A549 (cell line): ENCODE measurements at regions not wholly inside any gene's neighbourhood (a gene's known extent, or its start where the extent isn't known, plus 50 kb on each side); places are given as distances from the start of the nearest gene placed in this dataset.

Source experiments
- ATAC-seq, 2 experiments: fragments of 200-7000 bp in 1 of 2; fragments of >200 bp in 1 of 2; cut with Nextera tagmentation in 1 of 2; cut with Tn5 transposase in 1 of 2; 3 replicates each; pipeline versions ENCODE4 v1.8.0 to v1.9.1; 2018 to 2020; ENCODE audit warnings: mild to moderate bottlenecking in 1 of 2, moderate library complexity in 1 of 2
- CTCF ChIA-PET: fragments of 300-600 bp; sonication (Branson Sonifier 250); formaldehyde crosslinking; extraction: SDS; loops from one replicate; lab custom pipeline; 2021; ENCODE audit warnings: antibody characterized with exemption, inconsistent platforms; lab: Yijun Ruan, JAX
- POLR2A ChIA-PET: fragments of 350-600 bp; formaldehyde crosslinking; extraction: SDS; loops from one replicate; lab custom pipeline; 2021; ENCODE audit warnings: antibody characterized with exemption, inconsistent platforms; lab: Yijun Ruan, JAX
- DNase-seq, 2 experiments: peaks; one replicate each; pipeline versions ENCODE4 v3.0.0 to v3.0.0-alpha.2; 2011 to 2016; ENCODE audit warnings: low read depth in 1 of 2, low spot score in 1 of 2
- FAIRE-seq: peaks from 2 replicates; lab custom pipeline; 2011; peaks lifted over from hg19 to GRCh38; lab: Jason Lieb, UNC
- H3K27ac ChIP-seq, 2 experiments: fragments of >200 bp; sonication (Bioruptor Twin); formaldehyde crosslinking; 3 replicates each; pipeline ENCODE4 v1.5.1; 2016 to 2017
- H3K4me1 ChIP-seq: fragments of >200 bp; sonication (Bioruptor Twin); formaldehyde crosslinking; 3 replicates; pipeline ENCODE4 v1.6.1; 2016
- H3K4me2 ChIP-seq: fragments of >200 bp; sonication (Bioruptor Twin); formaldehyde crosslinking; 3 replicates; pipeline ENCODE4 v1.6.1; 2016
- H3K4me3 ChIP-seq: fragments of >200 bp; sonication (Bioruptor Twin); formaldehyde crosslinking; 3 replicates; pipeline ENCODE4 v1.5.1; 2016
- H3K9me3 ChIP-seq: fragments of >200 bp; sonication (Bioruptor Twin); formaldehyde crosslinking; 3 replicates; pipeline ENCODE4 v1.6.1; 2016
- ATOH8 ChIP-seq: fragments of 250-450 bp; sonication (Bioruptor Pico); IDR thresholded peaks from 2 replicates; pipeline ENCODE4 v1.5.0; 2020; ENCODE audit warnings: low read depth, mild to moderate bottlenecking, moderate library complexity
- BCL3 ChIP-seq: fragments of >200 bp; sonication (Bioruptor Twin); formaldehyde crosslinking; IDR thresholded peaks from 3 replicates; pipeline ENCODE4 v1.6.1; 2016
- CHD2 ChIP-seq: fragments of 150-350 bp; IDR thresholded peaks from 2 replicates; pipeline ENCODE4 v1.6.1; 2014; ENCODE audit warnings: low read length; ENCODE audit not compliant: partially characterized antibody
- CTCF ChIP-seq: fragments of >200 bp; sonication (Bioruptor Twin); formaldehyde crosslinking; IDR thresholded peaks from 3 replicates; pipeline ENCODE4 v1.5.1; 2016
- FOSB ChIP-seq: fragments of 250-450 bp; sonication (Bioruptor Pico); IDR thresholded peaks from 2 replicates; pipeline ENCODE4 v1.5.0; 2020; ENCODE audit warnings: mild to moderate bottlenecking, moderate library complexity
- FOSL2 ChIP-seq, 2 experiments: fragments of 450-650 bp in 1 of 2; fragments of >200 bp in 1 of 2; sonication (Bioruptor Twin) in 1 of 2; formaldehyde crosslinking; IDR thresholded peaks; 2 replicates each; pipeline versions ENCODE4 v1.5.0 to v1.6.1; 2016 to 2020; ENCODE audit warnings: mild to moderate bottlenecking in 1 of 2, moderate library complexity in 1 of 2
- HDAC2 ChIP-seq: fragments of 200-600 bp; sonication (generic); IDR thresholded peaks from 2 replicates; pipeline ENCODE4 v1.6.1; 2016
- HMGXB4 ChIP-seq: fragments of 250-450 bp; sonication (Bioruptor Pico); IDR thresholded peaks from 2 replicates; pipeline ENCODE4 v1.5.0; 2021; ENCODE audit warnings: mild to moderate bottlenecking, moderate library complexity, borderline replicate concordance
- HOXB13 ChIP-seq: fragments of 250-450 bp; sonication (Bioruptor Pico); IDR thresholded peaks from 2 replicates; pipeline ENCODE4 v1.5.0; 2020; ENCODE audit warnings: low read depth, mild to moderate bottlenecking, moderate library complexity
- JUNB ChIP-seq: fragments of >200 bp; sonication (Bioruptor Twin); formaldehyde crosslinking; IDR thresholded peaks from 2 replicates; pipeline ENCODE4 v1.6.1; 2016
- KDM1A ChIP-seq: fragments of 200-600 bp; sonication (generic); IDR thresholded peaks from 2 replicates; pipeline ENCODE4 v1.6.1; 2016; ENCODE audit warnings: low read depth, mild to moderate bottlenecking
- KDM5A ChIP-seq: fragments of 200-600 bp; sonication (generic); IDR thresholded peaks from 2 replicates; pipeline ENCODE4 v1.6.1; 2016; ENCODE audit warnings: antibody characterized with exemption, mild to moderate bottlenecking
- MAX ChIP-seq: IDR thresholded peaks from 2 replicates; pipeline ENCODE4 v1.6.1; 2012
- MAZ ChIP-seq: fragments of 150-350 bp; IDR thresholded peaks from 2 replicates; pipeline ENCODE4 v1.6.1; 2014; ENCODE audit warnings: antibody characterized with exemption, low read depth, low read length, borderline replicate concordance
- MYC ChIP-seq: IDR thresholded peaks from 2 replicates; pipeline ENCODE4 v1.6.1; 2012; ENCODE audit warnings: mild to moderate bottlenecking, inconsistent platforms, low read length, improper control_type of control experiment, borderline replicate concordance
- NPAS2 ChIP-seq: fragments of 250-450 bp; sonication (Bioruptor Pico); IDR thresholded peaks from 2 replicates; pipeline ENCODE4 v1.8.0; 2022; ENCODE audit warnings: mild to moderate bottlenecking, moderate library complexity, borderline replicate concordance
- NR3C1 ChIP-seq: fragments of >200 bp; sonication (Bioruptor Twin); formaldehyde crosslinking; IDR thresholded peaks from 3 replicates; pipeline ENCODE4 v1.6.1; 2017
- POLR2A ChIP-seq: IDR thresholded peaks from 2 replicates; pipeline ENCODE4 v1.6.1; 2012; ENCODE audit warnings: mild to moderate bottlenecking, low read length
- POLR2AphosphoS2 ChIP-seq: conservative IDR thresholded peaks from 2 replicates; pipeline ENCODE4 v1.6.1; 2012; ENCODE audit warnings: low read length, improper control_type of control experiment, inconsistent platforms
- RAD21 ChIP-seq, 2 experiments: fragments of >200 bp in 1 of 2; sonication (Bioruptor Twin) in 1 of 2; formaldehyde crosslinking in 1 of 2; IDR thresholded peaks in 1 of 2; conservative IDR thresholded peaks in 1 of 2; 2 replicates in 1 of 2; 3 replicates in 1 of 2; pipeline ENCODE4 v1.6.1; 2012 to 2018; ENCODE audit warnings: inconsistent platforms in 1 of 2
- REST ChIP-seq: fragments of 200-600 bp; sonication (generic); IDR thresholded peaks from 2 replicates; pipeline ENCODE4 v1.6.1; 2016; ENCODE audit warnings: antibody characterized with exemption, mild to moderate bottlenecking, moderate library complexity
- RFX5 ChIP-seq: fragments of 450-650 bp; IDR thresholded peaks from 2 replicates; pipeline ENCODE4 v1.7.1; 2014; ENCODE audit warnings: antibody characterized with exemption, mild to moderate bottlenecking, moderate library complexity
- RNF2 ChIP-seq: fragments of 200-600 bp; sonication (generic); IDR thresholded peaks from 2 replicates; pipeline ENCODE4 v1.6.1; 2016; ENCODE audit warnings: low read depth, mild to moderate bottlenecking, antibody characterized with exemption, moderate library complexity, borderline replicate concordance
- SMC3 ChIP-seq: fragments of >200 bp; sonication (Bioruptor Twin); formaldehyde crosslinking; IDR thresholded peaks from 3 replicates; pipeline ENCODE4 v1.6.1; 2018; ENCODE audit warnings: inconsistent platforms
- USF2 ChIP-seq: fragments of 450-650 bp; IDR thresholded peaks from 2 replicates; pipeline ENCODE4 v1.6.1; 2014; ENCODE audit warnings: antibody characterized with exemption
- ZNF302 ChIP-seq: fragments of 250-450 bp; sonication (Bioruptor Pico); IDR thresholded peaks from 2 replicates; pipeline ENCODE4 v1.9.0; 2021; ENCODE audit warnings: inconsistent platforms, mild to moderate bottlenecking, moderate library complexity
- ZSCAN20 ChIP-seq: fragments of 250-450 bp; sonication (Bioruptor Pico); IDR thresholded peaks from 2 replicates; pipeline ENCODE4 v1.8.0; 2022; ENCODE audit warnings: mild to moderate bottlenecking, moderate library complexity
- WGBS: methylation state at CpG from one replicate; pipeline ENCODE4 v1.1.6; 2017; ENCODE audit errors: missing lambda C conversion rate; 5-methylcytosine and 5-hydroxymethylcytosine counted together

GRCh38 chr1:103177108-103177775, 68.9 kb upstream of the COL11A1 start:
- H3K4me3 ChIP-seq: no peak overlapping the region
- peak in 1 of 2 experiments; percentile 8 for DNase-seq
- no peak for TF ChIP-seq MAZ
- TF ChIP-seq ZNF302 (CRISPR knock-in tag): no peak
- no peak for TF ChIP-seq SMC3
- no peak for TF ChIP-seq CTCF
- TF ChIP-seq BCL3: no peak
- TF ChIP-seq HOXB13 (CRISPR knock-in tag): no peak
- TF ChIP-seq NPAS2 (CRISPR knock-in tag): no peak
- TF ChIP-seq ATOH8 (CRISPR knock-in tag): no peak
- TF ChIP-seq NR3C1: no peak
- no peak for TF ChIP-seq POLR2A
- no peak for TF ChIP-seq ZSCAN20
- no peak for TF ChIP-seq RAD21 (conservative IDR thresholded peaks at IDR 0.05 in 1 of 2, IDR thresholded peaks at IDR 0.05 in 1 of 2)
- no peak for TF ChIP-seq FOSL2 (IDR thresholded peaks at IDR 0.05)
- TF ChIP-seq FOSL2 (CRISPR knock-in tag; IDR thresholded peaks at IDR 0.05): no peak
- no peak for TF ChIP-seq HDAC2
- no peak for TF ChIP-seq POLR2AphosphoS2
- no peak for TF ChIP-seq MAX
- TF ChIP-seq FOSB (CRISPR knock-in tag): no peak
- no peak for TF ChIP-seq RFX5
- TF ChIP-seq KDM1A: no peak
- no peak for TF ChIP-seq HMGXB4
- H3K9me3 ChIP-seq: no peaks in the 10 kb centered on the region
- ChIA-PET POLR2A (no interaction called here), CTCF (no interaction called here)
- peaks cover 13% of the 10 kb centered on the region; the same call in 1 of the 3 replicates for H3K4me1 ChIP-seq
- peak overlapping the region; percentile 44 for H3K4me2 ChIP-seq
- H3K27ac ChIP-seq: no peak overlapping the region
- ATAC-seq: no peak
- 18% methylated on average over 6 of the region's 6 CpGs for WGBS
- no peak for FAIRE-seq

- 12% methylated on average over 1 of the region's 1 CpG for WGBS
- TF ChIP-seq RNF2 (no peak), USF2 (no peak), JUNB (no peak), REST (no peak), POLR2AphosphoS2 (no peak), ZNF302 (CRISPR knock-in tag) (no peak), MYC (no peak), CHD2 (no peak), KDM5A (no peak)
Observed at GRCh38 chr1:103171041-103171590, 62.8 kb upstream of the COL11A1 start.

More at GRCh38 chr1:103171041-103171590, 62.8 kb upstream of the COL11A1 start:
- ChIA-PET POLR2A (no interaction called here), CTCF (no interaction called here)
- H3K27ac ChIP-seq: no peak overlapping the region
- H3K9me3 ChIP-seq: no peaks in the 10 kb centered on the region
- H3K4me1 ChIP-seq: 0 out of 3 replicates have a peak, but pooled peaks cover 3% of the 10 kb centered on the region
- FAIRE-seq (no peak), ATAC-seq (no peak), DNase-seq (peak in 1 of 2 experiments; percentile 29)
- 0 out of 3 replicates have a peak overlapping the region, but pooled peaks have one; percentile 19 for H3K4me2 ChIP-seq
- H3K4me3 ChIP-seq: no peak overlapping the region
